GM18511 (cell line): ENCODE measurements at regions not wholly inside any gene's neighbourhood (a gene's known extent, or its start where the extent isn't known, plus 50 kb on each side); places are given as distances from the start of the nearest gene placed in this dataset.
A peak's percentile ranks its signal among the peaks of the same experiment; 100 is the strongest.
"Not testable (repeated sequence)": the region's sequence is repeated elsewhere in the genome, so short reads cannot be mapped to it uniquely, and the experiment has no call there.

ENCODE experiments used
- ATAC-seq: cut with Tn5 transposase; IDR thresholded peaks from one replicate; pipeline ENCODE4 v1.9.1; 2021; ENCODE audit warnings: mild to moderate bottlenecking, moderate library complexity; ENCODE audit not compliant: unreplicated experiment

- ATAC-seq = peak; percentile 100
Observed at GRCh38 chr5:116947691-116948528, 373.3 kb upstream of the SEMA6A start.

- not testable (repeated sequence) for ATAC-seq
Observed at GRCh38 chr5:116945613-116946382, 371.2 kb upstream of the SEMA6A start.

GRCh38 chr5:116944183-116944582 is 369.6 kb upstream of the SEMA6A start:
- ATAC-seq = no peak

- ATAC-seq = no peak
Observed at GRCh38 chr5:116942622-116943021, 368.0 kb upstream of the SEMA6A start.

- no peak for ATAC-seq
Observed at GRCh38 chr5:116939641-116940040, 365.0 kb upstream of the SEMA6A start.

- ATAC-seq = no peak
Observed at GRCh38 chr5:116938488-116938887, 363.9 kb upstream of the SEMA6A start.

GRCh38 chr5:116935561-116936162 is 361.0 kb upstream of the SEMA6A start:
- no peak for ATAC-seq

- ATAC-seq = no peak
Observed at GRCh38 chr5:116930616-116931015, 356.0 kb upstream of the SEMA6A start.

GRCh38 chr5:116923344-116923743 is 348.7 kb upstream of the SEMA6A start:
- ATAC-seq = no peak

- ATAC-seq = peak; percentile 95
Observed at GRCh38 chr5:116922532-116922931, 347.9 kb upstream of the SEMA6A start.

- no peak for ATAC-seq
Observed at GRCh38 chr5:116914869-116915504, 340.4 kb upstream of the SEMA6A start.

GRCh38 chr5:116912221-116912620 is 337.6 kb upstream of the SEMA6A start:
- no peak for ATAC-seq

GRCh38 chr5:116911074-116911473 is 336.5 kb upstream of the SEMA6A start:
- no peak for ATAC-seq

GRCh38 chr5:116908537-116908936 is 333.9 kb upstream of the SEMA6A start:
- peak; percentile 82 for ATAC-seq

- ATAC-seq = no peak
Observed at GRCh38 chr5:116905885-116906284, 331.3 kb upstream of the SEMA6A start.

GRCh38 chr5:116900793-116901192 is 326.2 kb upstream of the SEMA6A start:
- no peak for ATAC-seq

- peak; percentile 75 for ATAC-seq
Observed at GRCh38 chr5:116898917-116899316, 324.3 kb upstream of the SEMA6A start.

GRCh38 chr5:116897291-116897690 is 322.7 kb upstream of the SEMA6A start:
- ATAC-seq = no peak

- ATAC-seq = no peak
Observed at GRCh38 chr5:116896001-116896400, 321.4 kb upstream of the SEMA6A start.

GRCh38 chr5:116892993-116893392 is 318.4 kb upstream of the SEMA6A start:
- no peak for ATAC-seq

GRCh38 chr5:116887104-116887503 is 312.5 kb upstream of the SEMA6A start:
- no peak for ATAC-seq
